Suprapubic skin (tissue), 4 donors: ENCODE measurements at regions not wholly inside any gene's neighbourhood (a gene's known extent, or its start where the extent isn't known, plus 50 kb on each side); places are given as distances from the start of the nearest gene placed in this dataset.

Experiments used
- EP300 ChIP-seq: sonication (generic); formaldehyde crosslinking; IDR thresholded peaks from one replicate; pipeline ENCODE4 v1.6.1; 2017; ENCODE audit warnings: antibody characterized with exemption
- POLR2A ChIP-seq, 2 donors: fragments of 450-650 bp; IDR thresholded peaks; one replicate each; pipeline ENCODE4 v1.6.1; 2017; ENCODE audit warnings: antibody characterized with exemption in 2 of 2, mild to moderate bottlenecking in 2 of 2, moderate library complexity in 2 of 2
- POLR2AphosphoS5 ChIP-seq, 3 donors: sonication (generic); formaldehyde crosslinking; IDR thresholded peaks; one replicate each; pipeline ENCODE4 v1.6.1; 2017; ENCODE audit warnings: antibody characterized with exemption in 3 of 3
- TF ChIP-seq, protein P1 (sequence below), 2 donors: fragments of 200-600 bp in 1 of 2; fragments of 450-650 bp in 1 of 2; sonication (generic) in 1 of 2; IDR thresholded peaks; one replicate each; pipeline ENCODE4 v1.5.1; 2016 to 2019; ENCODE audit warnings: antibody characterized with exemption in 2 of 2, mild to moderate bottlenecking in 1 of 2, moderate library complexity in 1 of 2

- TF ChIP-seq, protein P1, sequence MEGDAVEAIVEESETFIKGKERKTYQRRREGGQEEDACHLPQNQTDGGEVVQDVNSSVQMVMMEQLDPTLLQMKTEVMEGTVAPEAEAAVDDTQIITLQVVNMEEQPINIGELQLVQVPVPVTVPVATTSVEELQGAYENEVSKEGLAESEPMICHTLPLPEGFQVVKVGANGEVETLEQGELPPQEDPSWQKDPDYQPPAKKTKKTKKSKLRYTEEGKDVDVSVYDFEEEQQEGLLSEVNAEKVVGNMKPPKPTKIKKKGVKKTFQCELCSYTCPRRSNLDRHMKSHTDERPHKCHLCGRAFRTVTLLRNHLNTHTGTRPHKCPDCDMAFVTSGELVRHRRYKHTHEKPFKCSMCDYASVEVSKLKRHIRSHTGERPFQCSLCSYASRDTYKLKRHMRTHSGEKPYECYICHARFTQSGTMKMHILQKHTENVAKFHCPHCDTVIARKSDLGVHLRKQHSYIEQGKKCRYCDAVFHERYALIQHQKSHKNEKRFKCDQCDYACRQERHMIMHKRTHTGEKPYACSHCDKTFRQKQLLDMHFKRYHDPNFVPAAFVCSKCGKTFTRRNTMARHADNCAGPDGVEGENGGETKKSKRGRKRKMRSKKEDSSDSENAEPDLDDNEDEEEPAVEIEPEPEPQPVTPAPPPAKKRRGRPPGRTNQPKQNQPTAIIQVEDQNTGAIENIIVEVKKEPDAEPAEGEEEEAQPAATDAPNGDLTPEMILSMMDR (IDR thresholded peaks at IDR 0.05), result no peak
- TF ChIP-seq POLR2AphosphoS5 (IDR thresholded peaks at IDR 0.05), result no peak
- no peak for TF ChIP-seq POLR2A (IDR thresholded peaks at IDR 0.05)
- TF ChIP-seq EP300, result no peak
Measured at GRCh38 chr6:153215242-153215641, 84.2 kb upstream of the RGS17 start.
